A549 (cell line): ENCODE measurements at regions not wholly inside any gene's neighbourhood (a gene's known extent, or its start where the extent isn't known, plus 50 kb on each side); places are given as distances from the start of the nearest gene placed in this dataset.
"Not testable (repeated sequence)": the region's sequence is repeated elsewhere in the genome, so short reads cannot be mapped to it uniquely, and the experiment has no call there.

Source experiments
- FOSB ChIP-seq: fragments of 250-450 bp; sonication (Bioruptor Pico); IDR thresholded peaks from 2 replicates; pipeline ENCODE4 v1.5.0; 2020; ENCODE audit warnings: mild to moderate bottlenecking, moderate library complexity
- FOSL2 ChIP-seq, 2 experiments: fragments of 450-650 bp in 1 of 2; fragments of >200 bp in 1 of 2; sonication (Bioruptor Twin) in 1 of 2; formaldehyde crosslinking; IDR thresholded peaks; 2 replicates each; pipeline versions ENCODE4 v1.5.0 to v1.6.1; 2016 to 2020; ENCODE audit warnings: mild to moderate bottlenecking in 1 of 2, moderate library complexity in 1 of 2
- NPAS2 ChIP-seq: fragments of 250-450 bp; sonication (Bioruptor Pico); IDR thresholded peaks from 2 replicates; pipeline ENCODE4 v1.8.0; 2022; ENCODE audit warnings: mild to moderate bottlenecking, moderate library complexity, borderline replicate concordance
- POLR2A ChIP-seq: IDR thresholded peaks from 2 replicates; pipeline ENCODE4 v1.6.1; 2012; ENCODE audit warnings: mild to moderate bottlenecking, low read length
- TF ChIP-seq, protein P1 (sequence below): fragments of >200 bp; sonication (Bioruptor Twin); formaldehyde crosslinking; IDR thresholded peaks from 3 replicates; pipeline ENCODE4 v1.5.1; 2016

- TF ChIP-seq, protein P1, sequence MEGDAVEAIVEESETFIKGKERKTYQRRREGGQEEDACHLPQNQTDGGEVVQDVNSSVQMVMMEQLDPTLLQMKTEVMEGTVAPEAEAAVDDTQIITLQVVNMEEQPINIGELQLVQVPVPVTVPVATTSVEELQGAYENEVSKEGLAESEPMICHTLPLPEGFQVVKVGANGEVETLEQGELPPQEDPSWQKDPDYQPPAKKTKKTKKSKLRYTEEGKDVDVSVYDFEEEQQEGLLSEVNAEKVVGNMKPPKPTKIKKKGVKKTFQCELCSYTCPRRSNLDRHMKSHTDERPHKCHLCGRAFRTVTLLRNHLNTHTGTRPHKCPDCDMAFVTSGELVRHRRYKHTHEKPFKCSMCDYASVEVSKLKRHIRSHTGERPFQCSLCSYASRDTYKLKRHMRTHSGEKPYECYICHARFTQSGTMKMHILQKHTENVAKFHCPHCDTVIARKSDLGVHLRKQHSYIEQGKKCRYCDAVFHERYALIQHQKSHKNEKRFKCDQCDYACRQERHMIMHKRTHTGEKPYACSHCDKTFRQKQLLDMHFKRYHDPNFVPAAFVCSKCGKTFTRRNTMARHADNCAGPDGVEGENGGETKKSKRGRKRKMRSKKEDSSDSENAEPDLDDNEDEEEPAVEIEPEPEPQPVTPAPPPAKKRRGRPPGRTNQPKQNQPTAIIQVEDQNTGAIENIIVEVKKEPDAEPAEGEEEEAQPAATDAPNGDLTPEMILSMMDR: not testable (repeated sequence)
- TF ChIP-seq FOSB (CRISPR knock-in tag); POLR2A; FOSL2 (IDR thresholded peaks at IDR 0.05); FOSL2 (CRISPR knock-in tag; IDR thresholded peaks at IDR 0.05); NPAS2: not testable (repeated sequence)
Observed at GRCh38 chr6:144506051-144506450, 220.9 kb downstream of the UTRN start.
